ENCODE measurements at regions not wholly inside any gene's neighbourhood (a gene's known extent, or its start where the extent isn't known, plus 50 kb on each side); places are given as distances from the start of the nearest gene placed in this dataset.

DNA sequence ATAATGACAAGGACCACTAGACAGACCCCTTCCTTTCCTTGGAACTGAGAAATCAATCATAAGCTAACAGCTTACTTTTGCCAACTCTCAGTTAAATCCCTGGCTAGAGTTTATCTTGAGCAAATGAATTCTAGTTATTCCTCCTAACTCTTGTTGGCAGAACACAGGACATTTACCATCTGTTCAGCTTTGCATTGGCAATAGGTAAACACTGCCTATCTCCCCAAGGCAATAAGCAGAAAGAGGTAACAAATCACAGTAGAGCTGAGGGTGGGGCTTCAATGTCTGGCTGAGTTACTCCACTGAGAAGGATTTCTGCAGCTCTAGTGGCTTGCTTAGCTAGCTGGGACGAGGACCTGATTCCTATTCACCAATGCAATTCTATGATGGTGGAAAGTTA, 503.3 kb upstream of the GRIA1 start:
- Histone ChIP-seq H3K27me3 (ENCODE audit: insufficient read depth, low read depth) (no peaks in the 10 kb centered on the region), H2AFZ (ENCODE audit: low read depth) (no peak overlapping the region), H3K4me3 (IDR thresholded peaks at IDR 0.05; ENCODE audit: insufficient read depth, low read depth, low read length) (no peak overlapping the region), H4K20me1 (ENCODE audit: insufficient read depth) (no peaks in the 10 kb centered on the region), H3K27ac (no peak overlapping the region), H3K4me2 (no peak overlapping the region), H3K9ac (no peak overlapping the region), H3K36me3 (ENCODE audit: insufficient read depth) (no peaks in the 10 kb centered on the region), H3K4me1 (ENCODE audit: low read depth, poor library complexity, severe bottlenecking) (no peaks in the 10 kb centered on the region), H3K79me2 (ENCODE audit: insufficient read depth, low read depth) (no peaks in the 10 kb centered on the region)
- TF ChIP-seq, protein P1, sequence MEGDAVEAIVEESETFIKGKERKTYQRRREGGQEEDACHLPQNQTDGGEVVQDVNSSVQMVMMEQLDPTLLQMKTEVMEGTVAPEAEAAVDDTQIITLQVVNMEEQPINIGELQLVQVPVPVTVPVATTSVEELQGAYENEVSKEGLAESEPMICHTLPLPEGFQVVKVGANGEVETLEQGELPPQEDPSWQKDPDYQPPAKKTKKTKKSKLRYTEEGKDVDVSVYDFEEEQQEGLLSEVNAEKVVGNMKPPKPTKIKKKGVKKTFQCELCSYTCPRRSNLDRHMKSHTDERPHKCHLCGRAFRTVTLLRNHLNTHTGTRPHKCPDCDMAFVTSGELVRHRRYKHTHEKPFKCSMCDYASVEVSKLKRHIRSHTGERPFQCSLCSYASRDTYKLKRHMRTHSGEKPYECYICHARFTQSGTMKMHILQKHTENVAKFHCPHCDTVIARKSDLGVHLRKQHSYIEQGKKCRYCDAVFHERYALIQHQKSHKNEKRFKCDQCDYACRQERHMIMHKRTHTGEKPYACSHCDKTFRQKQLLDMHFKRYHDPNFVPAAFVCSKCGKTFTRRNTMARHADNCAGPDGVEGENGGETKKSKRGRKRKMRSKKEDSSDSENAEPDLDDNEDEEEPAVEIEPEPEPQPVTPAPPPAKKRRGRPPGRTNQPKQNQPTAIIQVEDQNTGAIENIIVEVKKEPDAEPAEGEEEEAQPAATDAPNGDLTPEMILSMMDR (conservative IDR thresholded peaks at IDR 0.05; ENCODE audit: low read depth, low read length): no peak

DNA sequence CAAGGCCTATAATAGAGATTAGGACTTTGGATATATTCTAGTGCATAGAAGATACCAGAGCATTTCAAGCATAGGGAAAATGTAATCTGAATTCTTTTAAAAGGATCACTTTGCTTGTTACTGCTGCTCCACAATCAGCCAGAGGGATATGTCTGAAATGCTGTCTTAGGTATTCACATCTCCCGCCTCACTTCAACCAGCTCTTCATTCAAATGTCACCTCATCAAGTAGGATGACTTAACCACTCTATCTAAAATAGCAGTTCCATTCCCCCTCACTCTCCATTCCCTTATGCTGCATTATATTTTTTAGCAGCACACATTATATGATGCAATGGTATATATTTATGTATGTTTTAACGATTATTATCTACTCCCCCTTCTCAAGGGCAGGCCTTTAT, 500.3 kb upstream of the GRIA1 start:
- TF ChIP-seq, protein P1 (conservative IDR thresholded peaks at IDR 0.05; ENCODE audit: low read depth, low read length): no peak
- H3K27ac ChIP-seq: no peak overlapping the region
- no peaks in the 10 kb centered on the region for H3K79me2 ChIP-seq (ENCODE audit: insufficient read depth, low read depth)
- no peak overlapping the region for H3K9ac ChIP-seq
- H3K4me3 ChIP-seq (IDR thresholded peaks at IDR 0.05; ENCODE audit: insufficient read depth, low read depth, low read length): no peak overlapping the region
- H3K4me2 ChIP-seq: no peak overlapping the region
- no peaks in the 10 kb centered on the region for H3K4me1 ChIP-seq (ENCODE audit: low read depth, poor library complexity, severe bottlenecking)
- no peak overlapping the region for H2AFZ ChIP-seq (ENCODE audit: low read depth)
- no peaks in the 10 kb centered on the region for H3K36me3 ChIP-seq (ENCODE audit: insufficient read depth)
- H3K27me3 ChIP-seq (ENCODE audit: insufficient read depth, low read depth): no peaks in the 10 kb centered on the region
- H4K20me1 ChIP-seq (ENCODE audit: insufficient read depth): no peaks in the 10 kb centered on the region

DNA sequence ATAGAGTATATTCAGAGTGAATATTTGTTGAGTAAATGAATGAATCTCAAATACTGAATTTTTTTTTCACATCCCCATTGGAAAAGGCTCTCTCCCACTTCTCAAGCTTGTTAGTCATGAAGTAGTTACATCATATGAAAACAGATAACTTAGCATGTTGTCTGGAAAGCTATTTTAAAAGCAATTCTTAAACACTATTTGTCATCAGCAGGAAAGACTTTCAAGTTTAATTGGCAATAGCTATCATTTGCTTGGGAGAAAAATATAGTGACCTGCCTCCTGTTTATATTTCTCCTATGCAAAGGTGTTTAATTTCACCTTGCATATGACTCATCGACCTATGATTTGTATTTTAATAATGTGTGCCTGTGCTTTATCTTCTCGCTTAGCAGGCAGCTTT, 499.8 kb upstream of the GRIA1 start:
- no peak overlapping the region for H2AFZ ChIP-seq (ENCODE audit: low read depth)
- H3K79me2 ChIP-seq (ENCODE audit: insufficient read depth, low read depth): no peaks in the 10 kb centered on the region
- H3K27me3 ChIP-seq (ENCODE audit: insufficient read depth, low read depth): no peaks in the 10 kb centered on the region
- no peaks in the 10 kb centered on the region for H4K20me1 ChIP-seq (ENCODE audit: insufficient read depth)
- H3K4me2 ChIP-seq: no peak overlapping the region
- no peaks in the 10 kb centered on the region for H3K4me1 ChIP-seq (ENCODE audit: low read depth, poor library complexity, severe bottlenecking)
- no peak overlapping the region for H3K4me3 ChIP-seq (IDR thresholded peaks at IDR 0.05; ENCODE audit: insufficient read depth, low read depth, low read length)
- H3K36me3 ChIP-seq (ENCODE audit: insufficient read depth): no peaks in the 10 kb centered on the region
- TF ChIP-seq, protein P1 (conservative IDR thresholded peaks at IDR 0.05; ENCODE audit: low read depth, low read length): no peak
- H3K9ac ChIP-seq: no peak overlapping the region
- H3K27ac ChIP-seq: no peak overlapping the region

DNA sequence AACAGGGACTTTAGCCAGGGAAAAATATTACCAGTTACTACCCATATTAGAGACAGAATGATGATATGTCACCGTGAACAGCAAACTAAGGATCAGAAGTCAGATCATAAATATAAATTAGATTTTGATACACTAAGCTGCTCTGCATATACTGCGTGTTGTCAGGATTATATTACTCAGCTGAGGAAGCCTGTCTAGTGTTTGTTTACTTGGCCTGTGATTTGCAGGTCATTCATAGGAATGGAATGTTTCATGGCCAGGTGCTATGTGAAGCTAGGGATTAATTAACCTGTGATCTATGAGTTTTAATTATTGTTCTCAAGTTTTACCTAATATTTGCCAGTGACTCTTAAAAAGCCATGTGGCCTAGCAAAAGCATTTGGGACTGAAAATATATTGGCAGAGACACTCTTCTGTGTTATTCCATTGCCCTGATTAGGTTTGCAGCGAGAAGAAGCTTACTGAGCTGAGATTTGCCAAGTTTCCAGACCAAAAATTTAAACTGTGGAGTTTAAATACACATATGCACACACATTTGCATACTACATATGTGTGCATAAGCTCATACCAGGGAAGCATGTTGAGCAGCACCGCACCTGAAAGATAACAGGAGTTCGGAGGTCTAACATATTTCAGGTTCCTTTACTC, 496.3 kb upstream of the GRIA1 start:
- Histone ChIP-seq H2AFZ (ENCODE audit: low read depth) (no peak overlapping the region), H3K4me1 (ENCODE audit: low read depth, poor library complexity, severe bottlenecking) (no peaks in the 10 kb centered on the region), H3K4me3 (IDR thresholded peaks at IDR 0.05; ENCODE audit: insufficient read depth, low read depth, low read length) (no peak overlapping the region), H4K20me1 (ENCODE audit: insufficient read depth) (no peaks in the 10 kb centered on the region), H3K79me2 (ENCODE audit: insufficient read depth, low read depth) (no peaks in the 10 kb centered on the region), H3K27me3 (ENCODE audit: insufficient read depth, low read depth) (no peaks in the 10 kb centered on the region), H3K36me3 (ENCODE audit: insufficient read depth) (no peaks in the 10 kb centered on the region), H3K27ac (no peak overlapping the region), H3K4me2 (no peak overlapping the region), H3K9ac (no peak overlapping the region)
- TF ChIP-seq, protein P1 (conservative IDR thresholded peaks at IDR 0.05; ENCODE audit: low read depth, low read length): no peak
